HuH-7 (cell line): ENCODE measurements at regions not wholly inside any gene's neighbourhood (a gene's known extent, or its start where the extent isn't known, plus 50 kb on each side); places are given as distances from the start of the nearest gene placed in this dataset.

ENCODE experiments used
- DNase-seq: peaks from one replicate; pipeline ENCODE4 v3.0.0; 2011; ENCODE audit warnings: low spot score

DNA sequence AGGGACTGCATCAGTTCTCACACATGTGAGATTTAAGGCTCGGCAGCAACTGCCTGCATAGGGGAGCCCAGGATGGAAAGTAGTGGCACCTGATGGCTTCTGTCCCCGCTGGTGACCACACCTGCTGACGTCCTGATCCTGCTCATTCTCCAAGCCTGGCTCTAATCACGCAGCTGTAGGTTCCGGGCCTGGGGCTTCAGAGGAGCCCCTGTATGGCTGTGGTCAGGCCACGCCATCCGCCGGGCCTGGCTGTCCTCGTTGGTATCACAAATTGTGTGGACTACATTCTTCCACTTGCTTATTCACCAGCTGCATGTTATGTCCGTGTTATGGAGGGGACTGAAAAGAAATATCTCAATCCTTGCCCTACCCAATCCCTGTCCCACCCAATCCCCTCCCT, 580.0 kb downstream of the TBC1D22A start:
- no peak for DNase-seq

DNA sequence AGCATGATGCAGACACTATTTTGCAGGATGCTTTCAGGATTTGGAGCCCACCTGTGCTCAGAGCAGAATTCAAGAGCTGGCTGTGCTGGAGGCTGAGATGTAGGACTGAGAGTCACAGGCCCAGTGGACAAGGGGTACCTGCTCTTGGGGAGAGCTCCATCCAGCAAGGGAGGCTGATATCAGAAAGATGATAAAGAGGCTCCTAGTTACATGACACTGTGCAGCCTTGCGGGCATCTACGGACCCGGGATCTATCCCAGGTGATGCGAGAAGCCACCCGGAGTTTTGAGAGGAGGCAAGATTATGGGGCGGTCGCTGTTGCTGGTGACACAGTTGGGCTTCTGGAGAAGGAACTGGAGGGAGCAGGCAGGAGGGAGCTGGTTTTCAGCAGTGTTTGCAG, 579.0 kb downstream of the TBC1D22A start:
- no peak for DNase-seq

DNA sequence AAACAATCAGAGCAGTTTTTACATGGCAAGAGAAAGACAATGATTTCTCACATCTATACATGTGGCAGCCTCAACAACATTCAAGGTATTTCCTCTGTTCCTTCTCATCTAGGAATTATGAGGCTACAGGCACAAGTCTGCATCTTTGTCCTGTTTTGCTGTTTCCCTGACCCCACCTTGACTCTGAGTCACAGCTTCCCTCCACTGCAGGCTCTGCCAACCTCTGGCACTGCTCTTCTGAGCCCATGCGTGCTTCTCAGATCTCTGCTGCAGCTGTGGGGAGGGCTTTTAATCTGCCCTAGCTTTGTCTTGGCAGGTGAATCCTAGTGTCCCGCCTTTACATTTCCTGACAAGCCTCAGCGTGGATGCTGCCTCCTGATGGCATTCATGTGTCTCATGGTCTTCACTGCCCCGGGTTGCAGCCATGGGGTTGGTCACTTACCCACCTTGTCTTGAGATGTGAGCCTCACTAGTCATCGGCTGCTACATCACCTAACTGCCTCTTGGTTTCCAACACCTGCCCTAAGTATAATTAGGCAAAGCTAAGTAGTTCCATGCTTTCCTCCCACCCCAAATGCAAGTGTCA, 578.5 kb downstream of the TBC1D22A start:
- no peak for DNase-seq

DNA sequence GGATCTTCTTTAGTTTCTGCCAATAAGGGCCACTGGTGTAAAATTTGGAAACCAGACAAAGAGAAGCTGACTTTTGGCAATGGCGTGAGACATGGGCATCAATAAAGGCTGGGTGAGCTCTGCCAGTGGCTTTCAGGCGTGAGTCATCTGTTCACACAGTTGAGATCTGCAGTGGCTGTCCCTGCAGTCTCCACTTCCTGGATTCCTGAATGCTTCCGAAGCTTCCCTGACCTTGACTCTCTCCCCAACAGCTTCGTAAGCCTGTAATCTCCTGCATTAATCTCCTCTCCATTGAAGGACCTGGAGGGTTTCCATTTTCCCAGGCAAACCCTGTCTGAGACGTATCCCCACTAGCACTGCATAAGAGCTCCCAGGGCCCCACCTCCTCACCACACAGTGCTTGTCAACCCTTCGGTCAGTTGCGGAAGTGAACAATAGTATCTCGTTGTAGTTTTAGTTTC, 574.7 kb downstream of the TBC1D22A start:
- DNase-seq, result no peak

DNA sequence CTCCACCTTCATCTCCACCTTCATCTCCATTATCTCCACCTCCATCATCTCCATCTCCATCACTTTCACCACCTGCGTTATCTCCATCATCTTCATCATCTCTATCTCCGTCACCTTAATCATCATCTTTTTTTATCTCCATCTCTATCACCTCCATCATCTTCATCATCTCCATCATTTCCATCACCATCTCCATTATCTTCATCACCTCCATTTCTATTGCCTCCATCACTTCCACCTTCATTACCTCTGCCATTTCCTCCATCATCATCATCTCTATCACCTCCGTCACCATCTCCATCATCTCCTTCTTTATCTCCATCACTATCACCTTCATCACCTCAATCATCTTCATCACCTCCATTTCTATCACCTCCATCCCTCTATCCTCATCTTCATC, 573.5 kb downstream of the TBC1D22A start:
- no peak for DNase-seq

DNA sequence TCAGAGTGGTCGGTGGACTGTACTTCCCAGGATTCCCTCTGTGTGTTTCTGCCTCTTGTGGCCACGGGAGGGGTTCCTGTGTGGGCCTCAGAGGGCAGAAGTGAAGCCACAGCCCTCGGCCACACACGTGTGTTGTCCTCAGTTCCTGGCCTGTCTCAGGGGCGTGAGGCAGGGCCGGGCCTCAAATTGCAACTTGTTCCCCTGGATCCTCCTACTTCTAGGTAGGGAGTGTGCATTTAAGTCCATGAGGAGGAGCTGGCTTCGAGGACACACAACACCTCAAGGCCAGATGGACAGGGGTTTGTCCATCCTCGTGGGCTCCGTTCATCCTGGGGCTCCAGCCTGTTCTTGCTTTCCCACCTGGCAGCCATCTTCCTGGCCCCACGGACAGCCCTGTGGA, 573.0 kb downstream of the TBC1D22A start:
- no peak for DNase-seq

DNA sequence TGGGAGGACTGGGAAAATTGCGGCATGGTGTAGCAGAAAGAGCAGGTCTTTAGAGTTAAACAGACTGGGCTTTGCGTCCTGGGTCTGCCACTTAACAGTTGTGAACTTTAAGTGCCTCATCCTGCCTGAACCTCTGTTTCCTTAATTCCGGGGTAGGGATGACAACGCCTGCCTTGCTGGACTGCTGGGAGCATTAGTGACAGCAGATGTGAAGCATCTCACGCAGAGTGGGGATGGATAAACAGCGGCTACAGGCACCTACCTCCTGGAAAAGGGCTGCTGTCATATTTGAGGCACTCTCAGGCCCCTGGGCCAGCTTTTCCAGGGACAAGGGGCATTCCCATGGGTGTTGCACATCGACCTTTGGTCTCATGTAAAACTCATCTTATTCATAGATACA, 572.2 kb downstream of the TBC1D22A start:
- DNase-seq, result no peak

DNA sequence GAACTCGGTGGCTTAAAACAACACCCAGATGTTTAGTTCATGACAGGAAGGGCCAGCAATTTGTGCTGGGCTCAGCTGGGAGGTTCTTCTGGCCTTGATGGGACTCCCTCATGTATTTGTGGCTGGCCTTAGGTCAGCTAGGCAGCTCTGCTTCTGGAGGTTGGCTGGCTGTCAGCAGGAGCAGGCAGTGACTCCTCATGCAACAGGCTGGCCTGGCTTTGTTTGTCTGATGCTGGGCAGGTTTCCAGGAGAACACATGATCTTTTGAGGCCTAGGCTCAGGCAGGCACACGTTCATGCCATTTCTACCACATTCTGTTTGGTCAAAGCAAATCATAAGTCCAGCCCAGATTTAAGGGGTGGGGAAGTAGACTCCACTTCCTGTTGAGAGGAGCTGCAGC, 571.2 kb downstream of the TBC1D22A start:
- DNase-seq, result no peak

DNA sequence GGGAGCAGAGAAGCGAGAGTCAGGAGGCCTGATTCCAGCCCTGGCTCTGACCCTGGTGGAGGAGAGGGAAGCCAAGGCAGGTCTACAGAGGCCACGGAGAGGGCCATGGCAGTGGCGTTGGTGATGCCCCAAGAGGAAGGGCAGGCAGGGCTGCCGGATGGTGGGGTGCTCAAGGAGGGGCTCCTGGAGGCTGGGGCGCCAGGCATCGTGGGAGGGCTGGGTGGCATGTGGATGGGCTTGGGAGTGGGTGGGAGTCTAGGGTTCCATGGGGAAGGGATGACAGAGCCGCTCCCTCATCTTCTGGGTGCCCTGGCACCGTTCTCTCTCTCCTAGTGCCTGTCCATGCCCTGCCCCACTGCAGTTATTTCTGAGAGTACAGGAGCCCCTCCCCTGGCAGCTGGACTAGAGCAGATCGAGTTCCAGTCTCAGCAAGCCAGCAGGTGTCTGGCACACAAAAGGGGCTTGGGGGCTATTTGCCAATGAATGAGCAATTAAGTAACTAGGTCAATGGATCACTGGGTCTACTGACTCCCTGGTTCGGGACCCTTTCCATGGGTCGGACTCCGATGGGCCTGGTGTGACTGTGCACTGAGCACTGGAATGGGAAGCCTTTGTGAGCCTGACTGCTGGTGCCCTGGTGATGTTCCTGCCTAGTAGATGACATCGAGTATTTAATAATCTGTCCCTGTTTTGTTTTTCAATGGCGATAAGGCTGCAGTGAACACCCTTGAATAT, 570.0 kb downstream of the TBC1D22A start:
- no peak for DNase-seq

DNA sequence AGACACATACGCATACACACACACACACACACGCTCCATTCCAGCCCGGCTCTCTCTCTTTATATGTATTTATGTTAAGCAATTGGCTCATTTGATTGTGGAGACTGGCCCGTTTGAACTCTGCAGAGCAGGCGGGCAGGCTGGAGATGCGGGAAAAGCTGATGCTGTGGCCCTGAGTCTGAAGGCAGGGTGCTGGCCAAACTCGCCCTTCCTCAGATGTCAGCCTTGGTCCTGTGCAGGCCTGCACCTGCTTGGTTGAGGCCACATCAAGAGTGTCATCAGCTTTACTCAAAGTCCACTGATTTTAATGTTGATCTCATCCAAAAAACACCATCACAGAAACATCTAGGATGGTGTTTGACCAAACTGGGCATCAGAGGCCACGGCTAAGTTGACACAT, 569.3 kb downstream of the TBC1D22A start:
- no peak for DNase-seq

DNA sequence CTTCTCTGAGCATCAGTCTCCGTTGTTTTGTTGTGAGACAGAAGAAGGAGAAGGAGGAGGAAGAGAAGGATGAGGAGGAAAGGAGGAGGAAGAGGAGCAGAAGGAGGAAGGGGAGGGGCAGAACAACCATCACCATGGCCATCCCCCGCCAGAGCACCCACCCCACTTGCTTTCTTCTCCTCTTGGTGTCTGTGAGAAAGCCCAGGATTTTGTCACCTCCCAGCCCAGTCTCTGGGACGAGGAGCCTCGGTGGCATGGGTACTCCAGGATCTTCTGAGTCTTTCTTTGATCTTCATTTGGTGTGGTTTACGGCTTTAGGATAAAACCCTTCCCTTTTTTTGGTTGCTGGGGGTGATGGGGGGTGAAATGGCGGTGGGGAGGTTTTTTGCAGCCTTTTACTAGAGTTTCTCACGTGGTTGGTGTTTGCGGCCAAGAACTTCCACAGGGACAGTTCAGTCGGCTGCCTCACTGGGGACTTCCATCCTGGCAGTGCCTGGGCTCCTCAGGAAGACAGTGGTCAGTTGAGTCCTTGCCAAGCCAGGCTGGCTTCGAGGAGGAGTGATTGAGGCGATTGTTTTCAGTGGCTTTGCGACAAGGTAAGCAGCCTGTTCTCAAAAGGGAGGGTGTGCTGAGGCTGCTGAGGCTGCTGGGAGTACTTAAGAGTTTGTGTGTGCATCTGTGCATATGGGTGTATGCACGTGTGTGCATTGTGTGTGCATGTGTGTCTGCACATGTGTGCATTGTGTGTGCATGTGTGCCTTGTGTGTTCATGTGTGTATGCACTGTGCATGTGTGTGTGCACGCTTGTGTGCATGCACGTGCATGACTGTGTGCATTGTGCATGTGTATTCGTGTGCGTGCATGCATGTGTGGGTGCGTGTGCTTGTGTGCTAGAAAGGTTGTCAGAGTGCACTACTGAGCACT, 567.5 kb downstream of the TBC1D22A start:
- DNase-seq, result no peak

DNA sequence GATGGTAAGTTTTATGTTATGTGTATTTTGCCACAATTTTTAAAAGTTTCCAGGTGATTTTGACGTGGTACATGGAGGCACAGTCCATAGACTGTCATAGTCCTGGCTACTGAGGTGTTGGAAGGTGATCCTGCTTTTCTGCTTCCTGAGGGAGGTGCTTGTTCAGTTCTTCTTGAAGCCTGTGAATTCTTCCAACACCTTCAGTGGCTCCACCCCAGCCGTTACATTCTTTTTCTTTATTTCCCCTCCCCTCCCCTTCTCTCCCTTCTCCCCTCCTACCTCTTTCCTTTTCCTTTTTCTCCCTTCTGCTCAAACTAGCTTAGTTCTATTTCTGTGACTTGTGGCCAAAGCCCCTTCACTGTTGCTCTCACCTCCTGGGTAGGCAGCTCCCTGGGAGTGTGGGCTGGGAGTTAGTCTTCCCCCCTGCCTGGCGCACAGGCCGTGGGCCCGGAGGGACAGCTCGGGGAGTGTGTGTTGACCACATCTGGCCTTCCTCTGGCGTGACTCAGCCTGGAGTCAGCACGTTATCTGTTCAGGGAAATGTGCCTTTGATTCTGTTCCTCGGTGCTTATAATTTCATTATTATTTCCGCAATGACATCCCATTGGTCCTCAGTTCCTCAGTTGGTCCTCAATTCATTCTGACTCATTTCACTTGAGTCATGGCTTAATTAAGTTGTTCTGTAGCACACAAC, 566.2 kb downstream of the TBC1D22A start:
- DNase-seq, result no peak

DNA sequence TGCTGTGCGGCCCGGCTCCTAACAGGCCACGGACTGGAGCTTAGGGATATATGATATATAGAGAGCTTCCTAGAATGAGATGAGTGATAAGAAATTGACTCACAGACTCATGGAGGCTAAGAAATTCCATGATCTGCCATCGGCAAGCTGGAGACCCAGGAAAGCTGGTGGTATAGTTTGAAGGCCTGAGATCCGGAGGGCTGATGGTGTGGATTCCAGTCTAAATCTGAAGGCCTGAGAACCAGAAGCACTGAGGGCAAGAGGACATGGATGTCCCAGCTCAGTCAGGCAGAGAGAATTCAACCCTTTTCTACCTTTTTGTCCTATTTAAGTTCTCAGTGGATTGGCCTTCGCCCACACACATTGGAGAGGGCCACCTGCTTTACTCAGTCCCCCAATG, 564.8 kb downstream of the TBC1D22A start:
- DNase-seq, result no peak

DNA sequence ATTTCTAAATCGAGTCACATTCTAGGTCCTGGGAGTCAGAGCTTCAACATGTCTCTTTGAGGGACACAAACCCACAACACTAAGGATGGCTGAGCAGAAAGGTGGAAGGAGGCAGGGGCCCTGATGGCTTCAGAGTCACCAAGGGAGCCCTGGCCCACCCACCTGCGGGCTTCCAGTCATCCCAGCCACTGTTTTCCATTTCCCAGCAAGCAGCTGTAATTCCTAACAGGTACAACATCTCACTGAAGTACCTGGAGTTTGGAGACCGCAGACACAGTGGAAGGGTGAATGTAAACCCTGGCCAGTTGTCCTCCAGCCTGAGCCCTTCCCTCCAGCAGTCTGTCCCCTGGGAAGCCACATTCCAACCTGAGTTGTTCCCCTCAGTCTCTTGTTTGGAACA, 562.8 kb downstream of the TBC1D22A start:
- no peak for DNase-seq

DNA sequence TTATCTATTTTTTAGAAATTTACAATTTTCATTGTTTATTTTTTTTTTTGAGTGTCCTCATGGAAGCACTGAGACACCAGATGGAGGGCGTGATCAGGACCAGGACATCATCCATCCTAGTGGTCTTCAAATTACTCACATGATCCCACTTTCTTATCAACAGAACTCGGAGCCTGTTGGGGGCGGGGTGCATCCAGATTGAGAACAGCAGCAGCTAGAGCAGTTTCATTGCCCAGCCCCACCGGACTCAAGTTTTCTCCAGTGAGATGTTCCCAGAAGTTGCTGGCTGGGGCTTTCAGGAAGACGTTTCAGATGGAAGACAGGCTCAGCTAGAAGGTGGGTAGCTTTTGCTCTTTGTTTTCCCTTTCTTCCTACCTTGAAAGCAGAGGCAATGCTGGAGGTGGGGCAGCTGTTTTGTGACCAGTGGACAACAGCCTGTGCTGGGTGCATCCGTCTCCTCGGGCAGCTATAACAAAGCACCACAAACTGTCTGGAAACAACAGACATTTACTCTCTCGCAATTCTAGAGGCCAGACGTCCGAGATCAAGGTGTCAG, 562.1 kb downstream of the TBC1D22A start:
- no peak for DNase-seq

DNA sequence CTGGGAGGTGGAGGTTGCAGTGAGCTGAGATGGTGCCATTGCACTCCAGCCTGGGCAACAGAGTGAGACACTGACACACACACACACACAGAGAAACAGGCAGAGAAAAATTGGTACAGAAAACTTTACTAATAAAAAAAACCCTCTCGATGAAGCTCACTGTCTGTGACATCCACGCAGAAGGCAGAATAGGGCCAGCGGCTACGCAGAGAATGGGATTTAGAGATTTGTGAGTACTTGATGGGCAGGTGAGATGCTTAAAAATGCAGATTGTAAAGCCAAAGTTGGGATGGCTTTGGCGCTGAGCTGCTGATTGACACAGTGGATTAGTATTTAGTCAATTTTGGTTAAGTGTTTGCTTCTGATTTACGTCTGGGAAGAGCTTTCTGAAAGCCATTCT, 561.1 kb downstream of the TBC1D22A start:
- no peak for DNase-seq

DNA sequence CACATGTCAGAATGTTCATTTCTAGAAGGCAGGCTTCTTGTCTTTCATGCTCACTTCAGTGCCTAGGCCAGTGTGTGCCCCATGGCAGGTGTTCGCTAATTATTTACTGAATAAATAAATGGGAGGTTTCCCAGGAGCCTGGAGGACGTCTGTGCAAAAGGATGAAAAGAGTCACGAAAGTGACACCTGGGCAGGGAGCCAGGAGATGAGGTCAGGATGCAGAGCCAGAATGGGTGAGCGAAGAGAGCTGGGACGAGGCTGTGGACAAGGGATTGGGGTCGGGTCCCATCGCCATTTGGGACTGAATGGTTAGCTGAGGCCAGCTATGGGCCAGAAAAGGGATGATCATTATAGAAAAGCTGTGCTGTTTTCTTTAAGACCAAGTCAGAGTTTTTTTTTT, 560.4 kb downstream of the TBC1D22A start:
- DNase-seq, result no peak

DNA sequence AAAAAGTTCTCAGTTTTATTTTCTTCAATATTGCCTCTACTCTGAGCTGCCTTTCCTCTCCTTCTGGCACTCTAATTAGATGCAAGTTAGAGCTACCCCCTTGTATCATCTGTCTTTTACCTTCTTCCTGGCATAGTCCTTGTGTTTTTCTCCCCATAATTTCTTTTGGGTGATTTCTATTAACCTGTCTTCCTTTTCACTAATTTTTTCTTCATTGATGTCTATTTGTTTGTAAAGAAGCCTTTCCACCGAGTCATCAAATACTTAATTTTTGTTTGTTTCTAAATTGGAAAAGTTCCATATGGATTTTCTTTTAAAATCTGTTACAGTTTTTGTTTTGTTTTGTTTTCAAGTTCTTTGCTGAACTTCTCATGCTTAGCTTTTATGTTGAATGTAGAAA, 558.1 kb downstream of the TBC1D22A start:
- no peak for DNase-seq

DNA sequence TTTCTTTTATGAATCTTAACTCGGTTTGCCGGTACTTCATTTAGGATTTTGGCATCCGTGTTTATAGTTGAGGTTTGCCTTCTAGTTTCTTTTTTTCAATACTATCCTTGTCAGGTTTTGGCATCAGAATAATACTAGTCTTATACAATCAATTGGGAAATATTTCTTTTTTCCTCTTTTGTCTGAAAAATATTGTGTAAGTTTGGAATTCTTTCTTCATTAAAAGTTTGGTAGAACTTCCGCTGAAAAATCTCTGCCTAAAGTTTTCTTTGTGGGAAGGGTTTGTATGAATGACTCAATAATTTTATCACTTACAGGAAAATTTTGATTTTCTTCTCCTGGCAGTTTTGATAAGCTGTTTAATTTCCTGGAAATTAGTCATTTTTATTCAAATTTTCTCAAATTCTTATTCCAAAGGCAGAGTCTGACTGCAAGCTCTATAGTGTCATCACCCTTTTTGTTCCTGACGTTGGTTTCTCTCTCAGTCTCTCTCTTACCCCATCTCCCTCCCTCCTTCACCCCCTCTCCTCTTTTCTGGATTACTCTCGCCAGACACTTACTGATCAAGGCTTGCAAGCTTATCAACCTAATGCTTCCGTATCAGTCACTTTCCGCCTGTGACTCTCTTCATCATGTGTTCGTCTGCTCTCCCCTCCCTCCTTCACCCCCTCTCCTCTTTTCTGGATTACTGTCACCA, 555.7 kb downstream of the TBC1D22A start:
- no peak for DNase-seq

DNA sequence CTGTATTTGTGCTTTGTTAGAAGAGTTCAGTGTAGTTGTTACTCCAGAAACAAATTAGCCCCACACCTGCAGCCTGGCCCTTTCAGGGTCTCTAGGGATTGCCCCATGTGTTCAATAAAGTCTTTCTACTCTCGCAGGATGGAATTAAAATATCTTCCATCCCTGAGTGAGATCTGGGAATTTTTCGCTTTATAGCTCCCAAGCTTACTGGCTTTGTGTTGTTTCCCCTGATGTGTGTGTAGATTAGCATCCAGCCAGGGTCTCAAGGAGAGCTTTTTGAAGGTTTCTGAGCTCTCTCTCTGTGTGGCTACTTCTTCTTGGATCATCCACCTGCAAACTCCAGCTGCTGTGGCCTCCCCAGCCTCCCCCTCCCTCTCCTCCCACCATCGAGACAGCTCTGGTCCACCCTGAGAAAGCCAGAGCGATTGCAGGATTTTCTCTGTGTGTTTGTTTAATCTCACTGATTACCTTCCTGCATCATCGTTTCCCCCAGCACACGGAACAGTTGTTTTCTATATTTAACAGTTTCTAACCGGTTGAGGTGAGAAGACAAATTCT, 553.5 kb downstream of the TBC1D22A start:
- DNase-seq, result no peak

DNA sequence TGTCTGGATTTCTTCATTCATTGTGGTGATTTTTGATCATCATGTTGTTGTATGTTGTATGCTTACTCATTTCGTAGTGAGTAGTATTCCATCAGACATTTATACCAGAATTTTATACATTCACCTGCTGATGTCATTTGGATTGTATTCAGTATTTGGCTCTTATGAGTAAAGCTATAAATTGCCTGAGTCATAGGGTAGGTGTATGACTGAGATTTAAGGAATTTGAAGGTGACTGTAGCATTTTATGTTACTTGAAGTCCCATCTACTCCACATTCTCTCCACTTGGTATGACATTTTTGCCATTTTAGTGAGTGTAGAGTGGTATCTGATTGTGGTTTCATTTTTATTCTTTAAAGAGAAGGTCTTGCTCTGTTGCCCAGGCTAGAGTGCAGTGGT, 548.2 kb downstream of the TBC1D22A start:
- no peak for DNase-seq
